ENCODE measurements at regions not wholly inside any gene's neighbourhood (a gene's known extent, or its start where the extent isn't known, plus 50 kb on each side); places are given as distances from the start of the nearest gene placed in this dataset.
A peak's percentile ranks its signal among the peaks of the same experiment; 100 is the strongest.

GRCh38 chr2:82345910-82346309, 2041.4 kb upstream of the LRRTM1 start:
- no peaks in the 10 kb centered on the region for H3K4me1 ChIP-seq (ENCODE audit: control insufficient read depth, extremely low read depth, insufficient read depth, low read length)
- TF ChIP-seq EZH2 (IDR thresholded peaks at IDR 0.05; ENCODE audit: low read length, missing control alignments) = no peak
- TF ChIP-seq CTCF (conservative IDR thresholded peaks at IDR 0.05 in 1 of 2, IDR thresholded peaks at IDR 0.05 in 1 of 2; ENCODE audit: low read depth in 1 of 2, low read length in 2 of 2) = no peak
- H3K9ac ChIP-seq (ENCODE audit: insufficient read depth, low read length) = no peak overlapping the region
- H3K36me3 ChIP-seq (ENCODE audit: control insufficient read depth, insufficient read depth, low read length) = no peaks in the 10 kb centered on the region
- H4K20me1 ChIP-seq (ENCODE audit: control insufficient read depth, extremely low read depth, insufficient read depth, low read length) = no peaks in the 10 kb centered on the region
- H3K4me2 ChIP-seq (ENCODE audit: extremely low read depth, insufficient read depth, low read length) = no peak overlapping the region
- no peak overlapping the region for H3K27ac ChIP-seq (ENCODE audit: insufficient read depth, low read length)
- no peaks in the 10 kb centered on the region for H3K9me3 ChIP-seq (ENCODE audit: control insufficient read depth, insufficient read depth, low read depth, low read length)
- no peak overlapping the region for H3K4me3 ChIP-seq (replicated peaks in 1 of 4; ENCODE audit: control extremely low read depth in 1 of 4, insufficient read depth in 1 of 4, low read depth in 3 of 4, low read length in 4 of 4)
- no peak for DNase-seq (ENCODE audit: low read depth in 2 of 2)
- no peaks in the 10 kb centered on the region for H3K79me2 ChIP-seq (ENCODE audit: control insufficient read depth, insufficient read depth, low read length)
- no peak overlapping the region for H2AFZ ChIP-seq (ENCODE audit: low read length)
- H3K27me3 ChIP-seq (ENCODE audit: control insufficient read depth, insufficient read depth, low read length) = no peaks in the 10 kb centered on the region

DNA sequence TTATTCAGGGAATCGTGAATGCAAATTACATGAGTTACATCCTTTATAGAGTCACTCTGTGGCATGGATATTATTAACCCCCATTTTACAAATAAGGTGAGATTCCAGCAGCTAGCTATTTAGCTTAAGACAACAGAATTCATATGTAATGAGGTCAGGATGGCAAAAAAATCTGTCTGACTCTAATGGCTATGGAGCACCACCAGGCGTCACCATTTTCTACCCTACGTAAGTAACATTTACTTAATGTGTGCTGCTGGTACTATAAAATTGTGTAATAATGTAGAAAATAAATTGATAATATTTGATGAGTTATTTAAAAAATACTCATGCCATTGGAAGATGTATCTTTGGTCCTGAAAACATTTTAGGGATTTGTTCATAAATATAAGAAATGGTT, 2040.1 kb upstream of the LRRTM1 start:
- Histone ChIP-seq H3K4me1 (ENCODE audit: control insufficient read depth, extremely low read depth, insufficient read depth, low read length) (no peaks in the 10 kb centered on the region), H2AFZ (ENCODE audit: low read length) (no peak overlapping the region), H3K27me3 (ENCODE audit: control insufficient read depth, insufficient read depth, low read length) (no peaks in the 10 kb centered on the region), H3K4me2 (ENCODE audit: extremely low read depth, insufficient read depth, low read length) (no peak overlapping the region), H3K9ac (ENCODE audit: insufficient read depth, low read length) (no peak overlapping the region), H3K27ac (ENCODE audit: insufficient read depth, low read length) (no peak overlapping the region), H4K20me1 (ENCODE audit: control insufficient read depth, extremely low read depth, insufficient read depth, low read length) (no peaks in the 10 kb centered on the region), H3K79me2 (ENCODE audit: control insufficient read depth, insufficient read depth, low read length) (no peaks in the 10 kb centered on the region), H3K9me3 (ENCODE audit: control insufficient read depth, insufficient read depth, low read depth, low read length) (no peaks in the 10 kb centered on the region), H3K36me3 (ENCODE audit: control insufficient read depth, insufficient read depth, low read length) (no peaks in the 10 kb centered on the region), H3K4me3 (replicated peaks in 1 of 4; ENCODE audit: control extremely low read depth in 1 of 4, insufficient read depth in 1 of 4, low read depth in 3 of 4, low read length in 4 of 4) (no peak overlapping the region)
- no peak for DNase-seq (ENCODE audit: low read depth in 2 of 2)
- TF ChIP-seq CTCF (conservative IDR thresholded peaks at IDR 0.05 in 1 of 2, IDR thresholded peaks at IDR 0.05 in 1 of 2; ENCODE audit: low read depth in 1 of 2, low read length in 2 of 2) (peak in 1 of 2 donors; percentile 7), EZH2 (IDR thresholded peaks at IDR 0.05; ENCODE audit: low read length, missing control alignments) (no peak)

- H3K79me2 ChIP-seq (ENCODE audit: control insufficient read depth, insufficient read depth, low read length) = no peaks in the 10 kb centered on the region
- H3K27ac ChIP-seq (ENCODE audit: insufficient read depth, low read length) = no peak overlapping the region
- no peak overlapping the region for H3K4me2 ChIP-seq (ENCODE audit: extremely low read depth, insufficient read depth, low read length)
- H3K4me1 ChIP-seq (ENCODE audit: control insufficient read depth, extremely low read depth, insufficient read depth, low read length) = no peaks in the 10 kb centered on the region
- no peaks in the 10 kb centered on the region for H4K20me1 ChIP-seq (ENCODE audit: control insufficient read depth, extremely low read depth, insufficient read depth, low read length)
- H2AFZ ChIP-seq (ENCODE audit: low read length) = no peak overlapping the region
- H3K36me3 ChIP-seq (ENCODE audit: control insufficient read depth, insufficient read depth, low read length) = no peaks in the 10 kb centered on the region
- no peak overlapping the region for H3K4me3 ChIP-seq (replicated peaks in 1 of 4; ENCODE audit: control extremely low read depth in 1 of 4, insufficient read depth in 1 of 4, low read depth in 3 of 4, low read length in 4 of 4)
- no peak overlapping the region for H3K9ac ChIP-seq (ENCODE audit: insufficient read depth, low read length)
- TF ChIP-seq CTCF (conservative IDR thresholded peaks at IDR 0.05 in 1 of 2, IDR thresholded peaks at IDR 0.05 in 1 of 2; ENCODE audit: low read depth in 1 of 2, low read length in 2 of 2) (no peak), EZH2 (IDR thresholded peaks at IDR 0.05; ENCODE audit: low read length, missing control alignments) (no peak)
- DNase-seq (ENCODE audit: low read depth in 2 of 2) = no peak
- H3K9me3 ChIP-seq (ENCODE audit: control insufficient read depth, insufficient read depth, low read depth, low read length) = no peaks in the 10 kb centered on the region
- no peaks in the 10 kb centered on the region for H3K27me3 ChIP-seq (ENCODE audit: control insufficient read depth, insufficient read depth, low read length)
These were observed 2037.8 kb upstream of the LRRTM1 start for GRCh38 chr2:82342356-82342755.

Data from fibroblast of lung (primary cell).